ENCODE measurements at regions not wholly inside any gene's neighbourhood (a gene's known extent, or its start where the extent isn't known, plus 50 kb on each side); places are given as distances from the start of the nearest gene placed in this dataset.

- no peak for TF ChIP-seq CTCF (conservative IDR thresholded peaks at IDR 0.05)
- no peak for TF ChIP-seq ZFX (IDR thresholded peaks at IDR 0.05)
These were observed 211.1 kb downstream of the ICE1 start for GRCh38 chr5:5633579-5633978.
